Putamen (tissue), 1 donor: ENCODE measurements at regions not wholly inside any gene's neighbourhood (a gene's known extent, or its start where the extent isn't known, plus 50 kb on each side); places are given as distances from the start of the nearest gene placed in this dataset.

Experiments used
- DNase-seq: peaks from one replicate; pipeline ENCODE4 v3.0.0-alpha.2; 2016; ENCODE audit warnings: low spot score

DNA sequence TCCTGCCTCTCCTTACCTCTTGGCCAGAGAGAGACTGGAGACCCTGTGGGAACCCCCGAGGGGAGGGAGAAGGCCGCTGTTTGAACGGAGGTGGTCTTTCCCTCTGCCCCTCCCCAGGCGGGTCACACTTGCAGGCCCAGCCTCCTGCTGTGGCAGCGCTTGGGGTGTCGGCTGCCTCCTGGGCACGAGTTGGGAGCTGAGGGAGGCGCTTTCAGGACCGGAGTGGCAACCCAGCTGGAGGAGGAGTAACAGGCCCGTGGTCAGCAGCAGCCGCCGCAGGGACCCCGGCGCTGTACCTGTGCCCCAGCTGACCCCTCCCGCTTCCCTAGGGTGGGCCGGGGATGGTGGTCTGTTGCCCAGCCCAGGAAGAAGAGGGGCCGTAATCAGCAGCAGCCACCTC is 278.3 kb downstream of the SEC14L1 start:
- DNase-seq, result no peak

DNA sequence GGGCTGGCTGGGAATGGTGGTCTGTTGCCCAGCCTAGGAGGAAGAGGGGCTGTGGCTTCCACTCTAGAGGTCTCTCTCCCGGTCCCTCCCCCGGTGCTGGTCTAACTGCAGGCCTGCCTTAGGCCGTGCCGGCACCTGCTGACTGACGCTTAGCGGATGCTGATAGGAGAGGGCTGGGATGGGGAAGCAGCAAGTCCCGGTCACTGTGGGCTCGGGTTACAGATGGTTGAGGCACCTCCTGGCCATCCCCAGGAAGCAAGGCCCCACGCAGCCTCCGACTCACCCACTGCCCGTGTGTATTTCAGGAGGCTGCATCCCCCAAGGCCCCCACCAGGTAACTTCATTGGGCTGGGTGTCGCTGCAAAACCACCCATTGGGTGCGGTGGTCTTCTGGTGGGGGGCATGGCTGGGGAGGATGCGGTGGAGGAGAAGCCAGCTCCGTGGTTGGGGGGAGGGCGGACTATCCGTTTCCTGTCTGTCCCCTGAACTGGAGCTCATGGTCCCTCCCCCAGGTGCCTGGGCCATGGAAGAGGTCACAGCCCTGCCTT is 278.9 kb downstream of the SEC14L1 start:
- DNase-seq, result no peak

DNA sequence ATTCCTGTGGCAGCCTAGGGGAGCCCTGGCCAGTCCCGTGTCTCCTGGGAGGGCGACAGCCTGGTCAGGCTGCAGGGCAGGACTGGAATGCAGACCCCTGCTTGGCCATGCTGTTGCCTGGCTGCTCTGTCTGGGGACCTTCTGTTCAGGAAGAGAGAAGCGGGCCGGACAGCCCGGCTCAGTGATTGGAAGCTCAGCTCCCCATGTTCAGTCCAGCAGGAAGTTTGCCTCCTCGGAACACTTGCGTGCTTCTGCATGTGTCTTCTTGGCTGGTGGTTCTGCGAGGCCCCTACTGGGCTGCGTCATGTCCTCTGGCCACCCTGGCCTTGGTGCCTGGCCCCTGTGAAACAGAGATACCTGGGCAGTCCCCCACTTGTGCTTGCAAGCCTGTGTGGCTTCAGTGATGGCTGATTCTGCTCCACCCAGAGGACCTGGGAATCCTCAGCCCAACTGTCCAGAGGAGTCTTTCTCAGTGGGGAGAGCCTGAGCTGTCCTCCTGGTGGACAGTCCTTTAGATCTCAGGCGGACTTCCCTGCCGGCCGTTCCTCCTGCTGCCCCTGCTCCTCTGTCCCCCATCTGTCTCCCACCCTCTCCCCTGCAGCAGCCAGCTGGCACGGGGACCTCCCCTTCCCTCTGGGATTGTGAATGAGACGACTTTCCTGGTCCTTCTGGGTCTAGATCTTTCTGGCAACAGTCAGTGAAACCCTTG is 279.5 kb downstream of the SEC14L1 start:
- no peak for DNase-seq

DNA sequence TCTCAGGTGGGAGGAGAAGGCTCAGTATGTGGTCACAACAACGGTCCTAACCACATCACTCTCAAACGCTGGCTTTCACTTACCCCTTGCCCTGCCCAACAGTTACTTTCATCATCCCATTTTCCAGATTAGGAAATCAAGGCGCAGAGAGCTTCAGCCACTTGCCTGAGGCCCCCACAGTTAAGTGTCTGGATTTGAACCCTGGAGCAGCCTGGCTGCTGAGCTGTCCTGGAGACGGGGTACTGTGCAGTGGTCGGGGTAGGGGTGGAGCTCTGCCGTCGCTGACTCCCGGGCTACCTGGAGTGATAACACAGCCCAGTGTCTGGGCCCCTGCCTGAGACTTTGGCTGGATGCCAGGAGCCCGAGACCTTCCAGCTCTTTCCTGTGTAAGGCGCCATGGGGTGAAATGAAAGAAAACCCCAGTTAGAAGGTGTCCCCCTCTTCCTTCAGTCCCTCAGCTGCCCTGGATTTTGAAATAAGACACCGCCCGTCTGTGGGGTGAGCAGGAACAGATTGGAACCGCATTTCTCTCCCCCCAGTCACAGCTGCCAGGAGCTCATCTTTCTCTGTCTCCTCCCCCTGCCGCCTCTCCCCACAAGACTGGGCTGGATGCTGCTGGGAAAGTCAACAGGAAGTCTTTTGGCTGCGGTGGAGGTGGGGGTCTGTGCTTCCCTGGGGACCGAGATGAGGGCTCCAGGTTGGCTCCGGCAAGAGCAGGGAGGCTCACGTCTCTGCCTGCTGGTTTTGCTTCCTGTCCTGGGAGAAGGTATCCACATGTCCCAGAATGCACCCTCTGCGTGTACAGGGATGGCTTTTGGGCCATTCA is 280.2 kb downstream of the SEC14L1 start:
- no peak for DNase-seq

DNA sequence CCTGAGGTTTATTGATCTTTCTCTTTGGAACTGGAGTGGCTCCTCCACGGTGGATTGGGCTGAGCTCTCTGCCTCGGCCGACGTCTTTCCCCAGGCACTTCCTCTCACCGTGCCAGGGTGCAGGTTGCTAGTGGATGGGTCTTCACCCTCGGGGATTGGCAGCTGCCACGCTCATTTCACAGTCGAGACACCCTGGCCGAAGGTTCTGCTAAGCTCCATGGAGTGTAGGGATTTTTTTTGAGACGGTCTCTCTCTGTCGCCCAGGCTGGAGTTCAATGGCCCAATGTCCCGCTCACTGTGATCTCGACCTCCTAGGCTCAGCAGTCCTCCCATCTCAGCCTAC is 280.8 kb downstream of the SEC14L1 start:
- DNase-seq, result no peak

DNA sequence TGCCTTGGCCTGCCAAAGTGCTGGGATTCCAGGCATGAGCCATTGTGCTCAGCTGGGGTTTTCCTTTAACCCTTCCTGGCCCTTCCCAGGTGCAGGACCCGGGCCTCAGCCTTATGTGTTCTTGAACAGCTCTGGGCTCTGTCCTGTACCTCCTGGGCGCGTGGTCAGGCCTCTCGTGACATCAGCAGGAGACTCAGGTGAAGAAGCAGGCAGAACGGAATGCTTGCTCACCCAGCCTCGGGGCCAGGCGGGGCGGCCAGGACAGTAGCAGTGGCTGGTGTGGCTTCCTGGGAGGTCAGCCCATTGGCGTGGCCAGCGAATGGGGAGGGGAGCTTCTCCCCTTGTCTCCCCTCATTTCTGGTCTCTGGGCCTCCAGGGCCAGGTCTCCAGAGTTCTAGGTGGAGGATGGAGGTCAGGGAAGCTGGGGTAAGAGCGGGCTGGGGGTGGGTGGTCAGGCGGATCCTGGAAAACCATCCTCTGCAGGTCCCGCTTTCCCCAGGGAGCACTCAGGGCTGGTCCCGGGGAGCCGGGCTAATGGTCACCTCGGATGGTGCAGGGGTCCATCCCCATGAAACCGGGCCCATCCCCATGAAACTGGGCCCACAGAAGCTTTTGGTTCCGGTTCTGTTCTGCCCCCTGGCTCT is 281.5 kb downstream of the SEC14L1 start:
- DNase-seq, result no peak

DNA sequence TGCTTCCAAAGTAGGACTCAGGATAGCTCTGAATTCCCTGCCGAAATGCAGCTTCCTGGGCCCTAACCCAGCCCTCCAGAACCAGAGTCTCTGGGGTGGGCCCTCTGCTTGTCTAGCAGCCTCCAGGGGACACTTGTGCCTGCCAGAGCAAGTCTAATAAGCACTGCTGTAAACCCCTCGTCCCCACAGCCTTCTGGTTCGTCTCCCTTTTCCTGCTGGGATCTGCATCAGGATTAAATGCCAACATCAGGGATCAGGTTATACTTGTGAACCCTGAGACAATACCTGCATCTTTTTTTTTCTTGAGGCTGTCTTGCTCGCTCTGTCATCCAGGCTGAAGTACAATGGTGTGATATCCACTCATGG is 282.0 kb downstream of the SEC14L1 start:
- DNase-seq, result no peak

DNA sequence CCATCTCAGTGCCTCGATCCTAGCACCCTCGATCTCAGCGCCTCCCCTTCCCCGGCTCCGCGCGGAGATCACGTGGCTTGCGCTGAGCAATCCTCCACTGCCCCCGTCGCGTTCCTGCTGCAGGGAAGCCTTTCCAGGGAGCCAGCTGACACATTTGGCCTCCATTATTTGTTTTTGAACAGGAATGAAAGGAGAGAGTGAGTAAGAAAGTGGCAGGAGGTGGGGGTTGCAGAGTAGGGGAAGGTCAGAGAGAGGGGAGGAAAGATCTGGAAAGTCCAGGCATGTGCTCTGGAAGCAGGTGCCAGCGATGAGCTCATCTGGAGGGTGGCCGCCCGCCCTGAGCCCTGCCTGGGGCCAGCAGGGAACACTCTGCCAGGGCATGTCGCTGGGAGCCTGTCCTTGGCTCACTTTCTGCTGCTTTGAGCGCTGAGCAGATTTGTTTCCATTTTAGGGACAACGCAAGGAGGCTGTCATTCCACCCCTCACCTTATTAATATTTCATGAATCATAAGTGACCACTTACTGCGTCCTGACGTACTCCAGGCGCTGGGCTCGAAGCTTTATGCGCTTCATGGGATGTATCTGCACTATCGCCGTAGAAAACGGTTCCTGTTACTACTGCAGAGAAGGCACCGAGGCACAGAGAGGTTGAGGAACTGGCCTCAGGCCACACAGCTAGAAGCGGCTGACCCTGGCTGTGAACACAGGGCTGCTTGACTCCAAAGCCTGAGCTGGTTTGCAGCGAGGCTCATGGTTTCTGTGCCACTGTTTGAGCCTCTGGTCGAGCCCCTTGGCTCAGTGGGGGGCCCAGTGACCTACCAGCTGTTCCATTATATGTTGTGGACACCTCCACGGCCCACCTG is 283.1 kb downstream of the SEC14L1 start:
- DNase-seq, result peak; percentile 66

DNA sequence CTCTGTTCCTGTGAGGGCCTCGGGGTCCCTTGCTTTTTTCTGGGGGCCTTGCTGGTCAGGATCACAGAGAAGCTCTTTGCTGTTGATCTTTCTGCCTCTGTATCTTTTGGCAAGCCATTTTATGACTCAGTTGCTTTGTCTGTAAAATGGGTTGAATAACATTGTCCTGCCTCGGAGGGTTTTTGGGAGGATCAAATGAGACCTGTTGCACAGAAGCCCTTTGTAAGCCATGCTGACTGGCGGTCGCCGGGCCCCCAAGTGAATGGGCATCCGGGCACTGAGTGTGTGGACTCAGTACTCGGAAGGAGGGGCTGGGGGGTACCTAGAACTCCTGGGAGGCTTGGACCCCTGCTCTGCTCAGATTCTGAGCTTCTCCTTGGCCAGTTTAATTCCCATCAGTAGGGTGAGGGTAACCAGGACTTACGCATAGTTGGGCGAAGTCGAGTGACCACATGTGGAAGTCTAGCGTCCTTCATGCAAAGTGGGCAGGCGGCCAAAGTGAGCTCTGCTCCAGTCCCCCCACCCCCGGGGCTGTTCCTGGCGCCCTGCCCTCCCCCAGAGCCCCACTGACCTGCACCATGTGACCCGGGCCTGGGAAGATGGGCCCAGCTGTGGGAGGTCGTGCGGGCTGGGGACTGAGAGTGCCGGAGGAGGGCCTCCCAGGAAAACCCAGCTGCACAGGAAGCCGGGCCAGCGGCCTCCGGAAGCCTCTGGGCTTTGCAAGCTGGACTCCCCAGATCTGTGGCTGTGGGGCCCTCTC is 284.0 kb downstream of the SEC14L1 start:
- peak; percentile 66 for DNase-seq

DNA sequence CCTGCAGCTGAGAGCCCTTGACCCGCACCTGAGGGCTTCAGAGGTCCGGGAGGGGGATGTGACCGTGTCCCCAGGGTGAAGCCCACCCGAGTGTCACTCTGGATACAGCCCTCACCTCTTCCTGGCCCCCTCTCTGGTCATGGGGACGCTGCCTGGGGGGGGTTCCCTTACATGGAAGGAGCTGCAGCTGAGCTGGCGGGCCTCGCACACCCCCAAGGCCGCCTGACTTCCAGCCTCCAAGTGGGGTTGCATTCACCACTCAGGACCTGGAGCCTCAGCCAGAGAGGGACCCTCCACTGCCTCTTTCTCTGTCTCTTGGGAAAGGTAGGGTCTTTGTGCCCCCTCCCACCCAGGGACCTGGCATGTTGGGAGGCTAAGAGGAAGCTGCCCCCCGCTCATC is 284.6 kb downstream of the SEC14L1 start:
- no peak for DNase-seq

DNA sequence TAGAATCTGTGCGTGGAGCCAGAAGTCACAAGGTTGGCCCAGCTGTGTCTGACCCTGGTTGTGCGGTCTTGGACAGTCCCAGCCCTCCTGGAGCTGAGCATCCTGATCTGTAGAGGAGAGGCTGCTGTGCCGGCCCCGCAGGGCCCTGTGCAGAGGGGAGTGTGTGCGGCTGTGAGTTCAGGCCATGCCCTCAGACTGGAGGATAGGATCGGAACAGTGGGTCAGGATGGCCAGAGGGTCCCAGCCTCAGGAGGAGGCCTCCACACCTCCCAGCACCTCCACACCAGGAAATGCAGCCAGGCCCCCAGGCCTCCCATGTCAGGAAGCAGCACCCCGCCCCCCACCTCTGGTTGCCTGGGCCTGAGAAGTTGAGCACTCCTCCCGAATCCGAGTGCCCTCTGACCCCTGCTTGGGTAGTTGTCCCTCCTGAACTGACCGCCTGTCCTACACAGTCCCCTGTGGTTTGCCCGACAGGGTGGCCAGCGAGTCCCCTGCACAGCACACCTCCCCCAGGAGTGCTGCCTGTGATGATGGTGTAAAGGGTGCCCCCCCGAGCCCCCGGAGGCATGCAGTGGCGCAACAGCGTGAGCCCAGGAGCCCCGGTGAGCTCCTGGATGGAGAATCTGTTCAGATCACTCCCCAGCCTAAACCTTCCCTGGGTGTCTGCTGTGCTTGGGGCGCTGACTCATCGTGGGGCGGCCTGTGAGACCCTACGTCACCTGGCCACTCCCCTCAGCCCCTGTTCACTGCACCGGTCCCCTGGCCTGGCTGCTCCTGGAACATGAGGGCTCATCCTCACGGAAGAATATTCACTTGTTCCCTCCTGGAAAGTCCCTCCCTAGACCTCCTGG is 285.2 kb downstream of the SEC14L1 start:
- no peak for DNase-seq

DNA sequence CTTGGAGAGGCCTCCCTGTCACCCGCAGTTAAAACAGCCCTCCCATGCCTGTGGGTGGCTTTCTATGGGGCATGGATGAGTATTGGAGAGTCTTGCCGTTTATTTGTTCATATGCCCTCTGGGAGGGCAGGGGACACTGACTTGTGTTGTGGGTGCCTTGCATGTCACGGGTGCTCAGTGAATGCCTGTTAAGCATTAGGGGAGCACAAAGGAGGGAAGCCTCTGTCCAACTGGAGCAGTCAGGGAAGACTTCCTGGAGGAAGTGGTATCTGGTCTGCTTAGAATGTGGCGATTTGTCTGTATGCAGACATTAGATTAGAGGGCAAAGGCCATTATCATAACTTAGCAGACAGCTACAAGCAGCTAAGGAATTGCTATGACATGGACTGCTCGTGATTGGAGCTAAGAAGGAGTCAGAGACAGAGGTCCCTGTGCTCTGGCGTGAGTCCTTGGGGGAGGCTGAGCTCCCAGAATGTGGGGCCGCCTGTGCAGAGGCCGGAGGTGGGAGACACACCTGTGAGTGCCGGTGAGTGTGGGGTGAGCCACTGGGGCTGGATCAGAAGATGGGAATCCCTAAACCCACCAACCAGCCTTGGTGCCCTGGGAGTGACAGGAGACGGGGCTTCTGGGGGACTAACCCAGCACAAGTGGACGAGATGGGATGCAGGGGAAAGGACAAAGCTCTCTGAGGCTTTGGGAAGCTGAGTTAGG is 286.1 kb downstream of the SEC14L1 start:
- no peak for DNase-seq

DNA sequence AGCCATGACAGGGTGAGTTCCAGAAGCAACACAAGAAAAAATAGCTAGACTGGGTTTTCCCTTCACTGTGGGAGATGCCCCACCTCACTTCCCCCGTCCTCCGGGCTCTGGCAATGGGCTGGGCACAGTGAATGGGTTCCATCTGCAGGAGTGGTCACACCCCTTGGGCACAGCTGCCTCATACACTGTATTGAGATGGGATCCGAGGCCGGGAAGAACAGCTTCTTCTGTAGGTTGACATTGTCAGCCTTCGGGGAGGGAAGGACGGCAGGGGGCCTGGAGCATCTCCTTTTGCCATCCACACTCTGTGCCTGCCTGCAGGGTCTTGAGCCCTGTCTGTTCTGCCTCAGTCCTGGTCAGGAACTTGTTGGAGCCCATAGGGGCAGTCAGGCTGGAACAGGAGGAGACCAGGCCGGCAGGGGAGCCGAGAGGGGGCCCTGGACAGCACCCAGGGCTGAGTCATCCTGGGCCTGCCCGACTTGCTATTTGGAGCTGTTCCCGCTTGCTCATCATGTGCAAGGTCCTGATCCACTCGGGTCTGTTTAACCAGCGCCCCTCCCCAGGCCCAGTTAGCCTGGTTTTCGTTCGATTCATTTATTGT is 286.7 kb downstream of the SEC14L1 start:
- DNase-seq, result no peak

DNA sequence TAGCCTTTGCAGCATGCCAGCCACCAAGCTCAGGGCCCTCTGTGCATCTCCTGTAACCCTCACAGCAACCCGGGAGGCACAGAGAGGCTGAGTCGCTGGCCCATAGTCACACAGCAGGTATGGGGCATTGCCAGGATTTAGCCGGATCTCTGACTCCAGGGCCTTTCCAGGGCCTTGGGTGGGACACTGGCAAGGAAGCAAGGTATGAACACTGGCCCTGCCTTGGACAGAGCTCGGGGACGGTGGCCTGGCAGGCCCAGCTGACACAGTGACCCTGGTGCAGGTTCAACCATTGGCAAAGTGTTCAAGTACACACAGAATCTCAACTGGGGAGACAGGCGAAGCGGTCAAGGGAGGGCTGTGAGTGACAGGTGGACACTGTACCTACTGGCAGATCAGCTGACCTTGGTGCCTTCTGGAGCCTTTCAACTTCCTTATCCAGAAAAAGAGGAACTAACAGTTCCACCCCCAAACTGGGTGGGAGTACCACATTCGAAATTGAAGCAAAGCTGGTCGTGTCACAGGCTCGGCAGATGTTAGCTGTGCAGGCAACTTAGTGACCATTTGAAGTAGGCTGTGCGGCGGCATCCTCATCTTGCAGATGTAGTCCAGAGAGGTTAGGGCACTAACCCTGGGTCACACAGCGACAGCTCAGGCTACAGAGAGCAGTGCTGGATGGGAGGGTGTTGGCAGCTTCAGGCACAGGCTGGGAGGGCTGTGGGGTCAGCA is 287.4 kb downstream of the SEC14L1 start:
- no peak for DNase-seq

DNA sequence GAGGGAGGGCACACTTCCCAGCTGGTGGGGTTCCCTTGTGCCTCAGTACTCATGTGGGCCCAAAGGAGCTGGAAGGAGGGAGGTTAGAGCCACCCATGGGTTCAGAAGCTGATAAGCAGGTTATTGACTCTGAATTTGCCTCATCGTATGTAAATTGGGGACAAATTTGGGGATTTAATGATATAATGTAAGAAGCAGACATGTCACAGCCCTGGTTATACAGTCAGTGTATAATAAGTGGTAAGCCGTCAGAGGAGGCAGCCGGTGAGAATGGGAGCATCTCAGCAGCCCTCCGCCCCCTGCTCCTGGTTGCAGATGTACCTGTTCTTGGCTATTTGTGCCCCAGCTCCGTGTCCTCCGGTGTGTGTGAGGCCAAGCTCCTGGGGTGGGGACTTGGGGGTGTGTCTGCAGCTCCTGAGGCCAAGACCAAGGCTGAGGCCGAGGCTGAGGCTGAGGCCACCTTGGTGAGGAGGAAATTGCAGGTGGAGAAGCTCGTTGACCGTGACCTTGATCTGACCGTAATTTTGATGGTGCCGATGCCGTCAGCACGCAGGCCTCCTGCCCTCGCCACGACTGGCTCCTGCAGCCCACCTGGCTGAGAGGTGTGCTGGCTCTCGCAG is 288.1 kb downstream of the SEC14L1 start:
- no peak for DNase-seq

DNA sequence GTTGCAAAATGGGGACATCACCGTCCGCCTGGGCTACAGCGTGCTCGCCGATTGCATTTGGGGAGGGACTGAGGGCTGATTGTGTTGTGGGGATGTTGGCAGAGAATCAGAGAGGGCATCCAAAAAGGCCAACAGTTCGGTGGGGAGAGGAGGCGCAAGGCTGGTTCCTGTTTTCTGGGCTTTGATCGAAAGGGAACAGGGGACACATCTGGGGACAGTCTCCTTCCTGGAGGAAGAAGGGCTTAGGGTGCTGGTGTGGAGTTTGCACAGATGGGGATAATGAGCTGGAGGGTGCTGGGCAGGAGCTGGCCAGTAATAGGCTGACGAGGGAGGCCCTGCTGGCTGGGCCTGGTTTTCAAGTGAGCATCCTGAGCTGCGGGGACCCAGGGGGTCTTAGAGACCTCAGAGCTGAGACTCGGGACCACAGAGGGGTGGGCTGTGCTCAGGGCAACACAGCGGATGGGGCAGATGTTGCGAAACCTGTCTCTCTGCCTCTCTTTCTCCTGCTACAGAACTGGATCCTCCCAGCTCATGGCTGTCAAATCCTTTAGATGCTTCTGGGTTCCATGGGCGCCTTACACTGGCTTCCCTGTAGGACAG is 288.7 kb downstream of the SEC14L1 start:
- DNase-seq, result no peak

DNA sequence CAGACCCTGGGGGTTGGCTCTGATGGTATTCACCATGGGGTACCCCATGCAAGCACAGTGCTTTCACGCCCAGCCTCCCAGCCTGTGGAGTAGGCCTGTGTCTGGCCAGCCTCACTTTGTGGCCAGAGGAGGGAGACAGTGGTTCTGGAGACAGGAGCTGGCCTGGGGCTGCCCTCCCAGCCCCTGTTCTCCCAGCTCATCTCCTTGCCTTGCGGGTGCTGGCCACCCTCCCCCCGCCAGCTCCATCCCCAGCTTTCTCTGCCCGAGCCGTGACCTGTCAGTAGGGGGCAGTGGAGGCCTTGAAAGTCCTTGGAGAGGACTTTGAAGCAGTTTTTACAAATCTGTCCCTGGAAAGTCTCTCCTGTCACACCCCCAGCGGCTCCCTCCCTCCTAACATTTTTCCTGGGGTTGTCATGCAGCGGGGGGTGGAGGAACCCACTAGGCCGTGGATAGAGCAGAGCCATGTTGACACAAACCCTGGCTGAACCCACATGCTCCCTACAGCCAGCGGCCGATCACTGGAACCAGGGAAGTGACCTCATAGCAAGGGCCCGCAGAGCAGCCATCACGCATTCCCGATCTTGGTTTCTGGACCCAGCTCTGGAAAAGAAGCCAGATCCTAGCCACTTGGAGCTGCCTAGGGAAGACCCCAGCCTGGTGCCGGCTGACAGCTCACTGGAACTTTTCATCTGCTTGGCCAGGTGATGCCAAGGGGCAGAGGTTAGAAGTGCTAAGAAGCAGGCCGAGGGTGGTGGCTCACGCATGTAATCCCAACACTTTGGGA is 289.4 kb downstream of the SEC14L1 start:
- DNase-seq, result no peak
